K562 (cell line): ENCODE measurements at regions not wholly inside any gene's neighbourhood (a gene's known extent, or its start where the extent isn't known, plus 50 kb on each side); places are given as distances from the start of the nearest gene placed in this dataset.

Experiments
- EHMT2 ChIP-seq: fragments of 450-650 bp; IDR thresholded peaks from 2 replicates; pipeline ENCODE4 v1.6.1; 2018; ENCODE audit warnings: antibody characterized with exemption
- MEF2D ChIP-seq: conservative IDR thresholded peaks from 2 replicates; pipeline ENCODE4 v1.6.1; 2016; ENCODE audit warnings: low read depth, missing genetic modification characterization, missing compliant biosample characterization
- POLR2A ChIP-seq: fragments of 450-650 bp; conservative IDR thresholded peaks from 2 replicates; pipeline ENCODE4 v1.6.1; 2016
- PYGO2 ChIP-seq: fragments of 450-650 bp; IDR thresholded peaks from 2 replicates; pipeline ENCODE4 v1.6.1; 2016; ENCODE audit warnings: mild to moderate bottlenecking, missing genetic modification characterization, moderate library complexity, missing compliant biosample characterization
- RBFOX2 ChIP-seq: fragments of 200-400 bp; formaldehyde crosslinking; IDR thresholded peaks from 2 replicates; pipeline ENCODE4 v1.6.1; 2017; ENCODE audit warnings: low read depth, mild to moderate bottlenecking, low read length, moderate library complexity
- SP2 ChIP-seq: IDR thresholded peaks from 2 replicates; pipeline ENCODE4 v1.6.1; 2011; ENCODE audit warnings: mild to moderate bottlenecking, low read depth, low read length, moderate library complexity; ENCODE audit not compliant: poor library complexity, severe bottlenecking; ENCODE audit errors: extremely low read depth
- YY1 ChIP-seq, 3 experiments: IDR thresholded peaks; 2 replicates each; pipeline ENCODE4 v1.6.1; 2011; ENCODE audit warnings: low read length in 2 of 3, mild to moderate bottlenecking in 2 of 3, moderate library complexity in 2 of 3, borderline replicate concordance in 1 of 3, control low read depth in 1 of 3, low read depth in 1 of 3; ENCODE audit not compliant: insufficient read depth in 3 of 3, insufficient replicate concordance in 2 of 3, control insufficient read depth in 1 of 3, insufficient read length in 1 of 3; ENCODE audit errors: extremely low read depth in 1 of 3
- ZBTB1 ChIP-seq: sonication (generic); formaldehyde crosslinking; IDR thresholded peaks from 2 replicates; pipeline ENCODE4 v1.8.1; 2023; ENCODE audit warnings: missing genetic modification reagents, low read depth, mild to moderate bottlenecking, borderline replicate concordance
- ZEB2 ChIP-seq: fragments of 450-650 bp; IDR thresholded peaks from 2 replicates; pipeline ENCODE4 v1.6.1; 2016
- ZNF121 ChIP-seq: sonication (generic); formaldehyde crosslinking; conservative IDR thresholded peaks from 2 replicates; pipeline ENCODE4 v1.8.0; 2022; ENCODE audit warnings: missing genetic modification reagents
- ZNF274 ChIP-seq: IDR thresholded peaks from 2 replicates; pipeline ENCODE4 v1.6.1; 2011; ENCODE audit warnings: low read depth, mild to moderate bottlenecking, low read length, moderate library complexity, borderline replicate concordance
- ZNF785 ChIP-seq: fragments of 250-450 bp; sonication (Bioruptor Pico); IDR thresholded peaks from 2 replicates; pipeline ENCODE4 v1.4.0; 2020; ENCODE audit warnings: mild to moderate bottlenecking
- TF ChIP-seq, protein P1 (sequence below), 3 experiments: IDR thresholded peaks in 2 of 3; conservative IDR thresholded peaks in 1 of 3; 2 replicates each; pipeline ENCODE4 v1.5.1; 2011 to 2012; ENCODE audit warnings: low read length in 3 of 3, mild to moderate bottlenecking in 3 of 3, control low read depth in 2 of 3, improper control_type of control experiment in 1 of 3, inconsistent platforms in 1 of 3, low read depth in 1 of 3, mixed read lengths in 1 of 3, moderate library complexity in 1 of 3; ENCODE audit not compliant: insufficient read depth in 2 of 3

DNA sequence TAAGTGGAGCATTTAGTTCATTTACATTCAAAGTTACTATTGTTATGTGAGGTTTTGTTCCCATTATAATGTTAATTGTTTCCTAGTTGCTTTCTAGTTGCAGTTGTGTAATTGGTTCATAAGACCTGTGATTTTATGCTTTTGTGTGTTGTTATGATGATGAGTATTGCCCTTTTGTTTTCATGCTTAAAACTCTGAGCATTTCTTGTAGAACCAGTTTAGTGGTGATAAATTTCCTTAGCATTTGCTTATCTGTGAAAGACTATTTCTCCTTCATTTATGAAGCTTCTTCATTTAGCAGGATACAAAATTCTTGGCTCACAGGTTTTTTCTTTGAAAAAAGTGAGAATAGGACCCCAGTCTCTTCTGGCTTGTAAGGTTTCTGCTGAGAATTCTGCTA is 274.8 kb upstream of the SPAG17 start:
- TF ChIP-seq ZNF121 (CRISPR knock-in tag): no peak
- TF ChIP-seq POLR2A: no peak
- no peak for TF ChIP-seq YY1 (IDR thresholded peaks at IDR 0.05; ENCODE audit: borderline replicate concordance in 1 of 3, control insufficient read depth in 1 of 3, extremely low read depth in 1 of 3, insufficient read depth in 3 of 3, insufficient read length in 1 of 3, insufficient replicate concordance in 2 of 3, low read depth in 1 of 3, low read length in 2 of 3)
- TF ChIP-seq ZNF785: no peak
- no peak for TF ChIP-seq ZNF274
- no peak for TF ChIP-seq SP2
- TF ChIP-seq MEF2D: no peak
- no peak for TF ChIP-seq ZEB2
- TF ChIP-seq, protein P1, sequence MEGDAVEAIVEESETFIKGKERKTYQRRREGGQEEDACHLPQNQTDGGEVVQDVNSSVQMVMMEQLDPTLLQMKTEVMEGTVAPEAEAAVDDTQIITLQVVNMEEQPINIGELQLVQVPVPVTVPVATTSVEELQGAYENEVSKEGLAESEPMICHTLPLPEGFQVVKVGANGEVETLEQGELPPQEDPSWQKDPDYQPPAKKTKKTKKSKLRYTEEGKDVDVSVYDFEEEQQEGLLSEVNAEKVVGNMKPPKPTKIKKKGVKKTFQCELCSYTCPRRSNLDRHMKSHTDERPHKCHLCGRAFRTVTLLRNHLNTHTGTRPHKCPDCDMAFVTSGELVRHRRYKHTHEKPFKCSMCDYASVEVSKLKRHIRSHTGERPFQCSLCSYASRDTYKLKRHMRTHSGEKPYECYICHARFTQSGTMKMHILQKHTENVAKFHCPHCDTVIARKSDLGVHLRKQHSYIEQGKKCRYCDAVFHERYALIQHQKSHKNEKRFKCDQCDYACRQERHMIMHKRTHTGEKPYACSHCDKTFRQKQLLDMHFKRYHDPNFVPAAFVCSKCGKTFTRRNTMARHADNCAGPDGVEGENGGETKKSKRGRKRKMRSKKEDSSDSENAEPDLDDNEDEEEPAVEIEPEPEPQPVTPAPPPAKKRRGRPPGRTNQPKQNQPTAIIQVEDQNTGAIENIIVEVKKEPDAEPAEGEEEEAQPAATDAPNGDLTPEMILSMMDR (IDR thresholded peaks at IDR 0.05 in 2 of 3, conservative IDR thresholded peaks at IDR 0.05 in 1 of 3; ENCODE audit: insufficient read depth in 2 of 3, low read depth in 1 of 3, low read length in 3 of 3): no peak
- no peak for TF ChIP-seq RBFOX2
- TF ChIP-seq EHMT2: no peak
- TF ChIP-seq PYGO2 (tag): no peak
- no peak for TF ChIP-seq ZBTB1 (CRISPR knock-in tag)
